ENCODE measurements at regions not wholly inside any gene's neighbourhood (a gene's known extent, or its start where the extent isn't known, plus 50 kb on each side); places are given as distances from the start of the nearest gene placed in this dataset.
"Not testable (repeated sequence)": the region's sequence is repeated elsewhere in the genome, so short reads cannot be mapped to it uniquely, and the experiment has no call there.

GRCh38 chr2:88920399-88920798, 228.9 kb downstream of the RPIA start:
- not testable (repeated sequence) for DNase-seq

GRCh38 chr2:88924533-88924932, 233.1 kb downstream of the RPIA start:
- DNase-seq = no peak

GRCh38 chr2:88925770-88926462, 234.4 kb downstream of the RPIA start:
- no peak for DNase-seq

GRCh38 chr2:88927128-88927527, 235.7 kb downstream of the RPIA start:
- no peak for DNase-seq

- no peak for DNase-seq
Observed at GRCh38 chr2:88930659-88931058, 239.2 kb downstream of the RPIA start.

GRCh38 chr2:88932686-88933085, 241.2 kb downstream of the RPIA start:
- peak in 2 of 3 donors; percentile 36 to 37 for DNase-seq

GRCh38 chr2:88933091-88933490, 241.6 kb downstream of the RPIA start:
- DNase-seq = peak; percentile 68 to 86 (median 69)

- DNase-seq = peak; percentile 35 to 75 (median 44)
Observed at GRCh38 chr2:88933980-88934379, 242.5 kb downstream of the RPIA start.

GRCh38 chr2:88941178-88941577, 249.7 kb downstream of the RPIA start:
- not testable (repeated sequence) for DNase-seq

GRCh38 chr2:88942798-88943197, 251.3 kb downstream of the RPIA start:
- DNase-seq = no peak

- no peak for DNase-seq
Observed at GRCh38 chr2:88949336-88949735, 257.9 kb downstream of the RPIA start.

- no peak for DNase-seq
Observed at GRCh38 chr2:88950010-88950409, 258.5 kb downstream of the RPIA start.

- DNase-seq = no peak
Observed at GRCh38 chr2:88955607-88956006, 264.1 kb downstream of the RPIA start.

- no peak for DNase-seq
Observed at GRCh38 chr2:88959480-88960204, 268.2 kb downstream of the RPIA start.

GRCh38 chr2:88961323-88961722, 269.9 kb downstream of the RPIA start:
- DNase-seq = not testable (repeated sequence)

GRCh38 chr2:88967844-88968243, 276.4 kb downstream of the RPIA start:
- DNase-seq = no peak

- not testable (repeated sequence) for DNase-seq
Observed at GRCh38 chr2:88978011-88978410, 286.5 kb downstream of the RPIA start.

GRCh38 chr2:88978446-88978845, 287.0 kb downstream of the RPIA start:
- DNase-seq = not testable (repeated sequence)

- not testable (repeated sequence) for DNase-seq
Observed at GRCh38 chr2:88984079-88984478, 292.6 kb downstream of the RPIA start.

- DNase-seq = peak in 1 of 3 donors; percentile 21
Observed at GRCh38 chr2:88986721-88987330, 295.4 kb downstream of the RPIA start.

GRCh38 chr2:88988617-88989016, 297.1 kb downstream of the RPIA start:
- DNase-seq = not testable (repeated sequence)

GRCh38 chr2:88992819-88993218, 301.3 kb downstream of the RPIA start:
- not testable (repeated sequence) for DNase-seq

- DNase-seq = not testable (repeated sequence)
Observed at GRCh38 chr2:88994856-88995255, 303.4 kb downstream of the RPIA start.
